ENCODE measurements at regions not wholly inside any gene's neighbourhood (a gene's known extent, or its start where the extent isn't known, plus 50 kb on each side); places are given as distances from the start of the nearest gene placed in this dataset.

DNA sequence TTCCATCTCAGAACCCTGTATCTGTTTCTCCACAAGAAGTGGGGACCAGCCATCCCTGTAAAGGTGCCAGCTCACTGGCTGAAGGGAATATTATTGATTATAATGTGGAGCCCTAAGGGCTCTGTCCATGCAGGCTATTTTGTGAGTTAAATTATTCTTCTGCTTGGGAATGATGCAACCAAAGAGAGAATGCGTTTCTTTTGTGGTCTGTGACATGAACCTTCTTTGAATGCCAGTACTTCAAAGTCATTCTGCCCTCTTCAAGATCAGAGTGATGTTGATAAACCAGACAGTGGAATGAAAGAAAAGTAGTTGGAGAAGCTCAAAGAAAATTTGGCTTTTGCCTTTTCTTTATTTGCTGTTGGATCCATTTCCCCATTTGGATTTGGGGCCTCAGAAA is 995.2 kb downstream of the KCNMA1 start:
- TF ChIP-seq, protein P1, sequence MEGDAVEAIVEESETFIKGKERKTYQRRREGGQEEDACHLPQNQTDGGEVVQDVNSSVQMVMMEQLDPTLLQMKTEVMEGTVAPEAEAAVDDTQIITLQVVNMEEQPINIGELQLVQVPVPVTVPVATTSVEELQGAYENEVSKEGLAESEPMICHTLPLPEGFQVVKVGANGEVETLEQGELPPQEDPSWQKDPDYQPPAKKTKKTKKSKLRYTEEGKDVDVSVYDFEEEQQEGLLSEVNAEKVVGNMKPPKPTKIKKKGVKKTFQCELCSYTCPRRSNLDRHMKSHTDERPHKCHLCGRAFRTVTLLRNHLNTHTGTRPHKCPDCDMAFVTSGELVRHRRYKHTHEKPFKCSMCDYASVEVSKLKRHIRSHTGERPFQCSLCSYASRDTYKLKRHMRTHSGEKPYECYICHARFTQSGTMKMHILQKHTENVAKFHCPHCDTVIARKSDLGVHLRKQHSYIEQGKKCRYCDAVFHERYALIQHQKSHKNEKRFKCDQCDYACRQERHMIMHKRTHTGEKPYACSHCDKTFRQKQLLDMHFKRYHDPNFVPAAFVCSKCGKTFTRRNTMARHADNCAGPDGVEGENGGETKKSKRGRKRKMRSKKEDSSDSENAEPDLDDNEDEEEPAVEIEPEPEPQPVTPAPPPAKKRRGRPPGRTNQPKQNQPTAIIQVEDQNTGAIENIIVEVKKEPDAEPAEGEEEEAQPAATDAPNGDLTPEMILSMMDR (conservative IDR thresholded peaks at IDR 0.05; ENCODE audit: low read depth, low read length), result no peak
- TF ChIP-seq EZH2 (IDR thresholded peaks at IDR 0.05; ENCODE audit: borderline replicate concordance, low read depth, low read length, poor library complexity, severe bottlenecking), result no peak

All from A673 (cell line).